Activated CD4-positive, alpha-beta T cell treated with anti-CD3 and anti-CD28 coated beads, Interleukin-2, amount 50 U/mL, for 48 hours (primary cell): ENCODE measurements at regions not wholly inside any gene's neighbourhood (a gene's known extent, or its start where the extent isn't known, plus 50 kb on each side); places are given as distances from the start of the nearest gene placed in this dataset.
"Not testable (repeated sequence)": the region's sequence is repeated elsewhere in the genome, so short reads cannot be mapped to it uniquely, and the experiment has no call there.

Experiments
- DNase-seq, 2 experiments: peaks; one replicate each; pipeline ENCODE4 v3.0.0-alpha.2; 2020

GRCh38 chr1:234858722-234859121 lies 248.7 kb upstream of the IRF2BP2 start:
- no peak for DNase-seq

GRCh38 chr1:234856845-234857245 lies 246.9 kb upstream of the IRF2BP2 start:
- no peak for DNase-seq

- no peak for DNase-seq
Observed at GRCh38 chr1:234855851-234856250, 245.9 kb upstream of the IRF2BP2 start.

GRCh38 chr1:234854645-234855039 lies 244.7 kb upstream of the IRF2BP2 start:
- no peak for DNase-seq

GRCh38 chr1:234853906-234854644 lies 244.1 kb upstream of the IRF2BP2 start:
- no peak for DNase-seq

- no peak for DNase-seq
Observed at GRCh38 chr1:234852659-234853058, 242.7 kb upstream of the IRF2BP2 start.

GRCh38 chr1:234851450-234852438 lies 241.8 kb upstream of the IRF2BP2 start:
- no peak for DNase-seq

GRCh38 chr1:234849832-234850231 lies 239.9 kb upstream of the IRF2BP2 start:
- no peak for DNase-seq

GRCh38 chr1:234848972-234849649 lies 239.1 kb upstream of the IRF2BP2 start:
- no peak for DNase-seq

- DNase-seq, result not testable (repeated sequence)
Observed at GRCh38 chr1:234846813-234847212, 236.8 kb upstream of the IRF2BP2 start.

GRCh38 chr1:234845836-234846235 lies 235.9 kb upstream of the IRF2BP2 start:
- no peak for DNase-seq

GRCh38 chr1:234845097-234845660 lies 235.2 kb upstream of the IRF2BP2 start:
- peak; percentile 35 to 59 for DNase-seq

- DNase-seq, result peak in 1 of 2 experiments; percentile 30
Observed at GRCh38 chr1:234844479-234845031, 234.6 kb upstream of the IRF2BP2 start.

- DNase-seq, result no peak
Observed at GRCh38 chr1:234843946-234844345, 234.0 kb upstream of the IRF2BP2 start.

- peak; percentile 84 to 90 for DNase-seq
Observed at GRCh38 chr1:234842726-234843641, 233.0 kb upstream of the IRF2BP2 start.

GRCh38 chr1:234841710-234842231 lies 231.8 kb upstream of the IRF2BP2 start:
- no peak for DNase-seq

GRCh38 chr1:234841281-234841680 lies 231.3 kb upstream of the IRF2BP2 start:
- DNase-seq, result no peak

- DNase-seq, result peak; percentile 15 to 31
Observed at GRCh38 chr1:234840843-234841242, 230.9 kb upstream of the IRF2BP2 start.

GRCh38 chr1:234840253-234840652 lies 230.3 kb upstream of the IRF2BP2 start:
- no peak for DNase-seq

- DNase-seq, result no peak
Observed at GRCh38 chr1:234839663-234840062, 229.7 kb upstream of the IRF2BP2 start.

GRCh38 chr1:234838820-234839219 lies 228.8 kb upstream of the IRF2BP2 start:
- DNase-seq, result no peak
